Inflammatory macrophage treated with lipopolysaccharide for 1 hour (primary cell): ENCODE measurements at regions not wholly inside any gene's neighbourhood (a gene's known extent, or its start where the extent isn't known, plus 50 kb on each side); places are given as distances from the start of the nearest gene placed in this dataset.
"Not testable (repeated sequence)": the region's sequence is repeated elsewhere in the genome, so short reads cannot be mapped to it uniquely, and the experiment has no call there.

Experiments used
- DNase-seq, 2 donors: peaks; one replicate each; pipeline ENCODE4 v3.0.0-alpha.2; 2020 to 2022

DNA sequence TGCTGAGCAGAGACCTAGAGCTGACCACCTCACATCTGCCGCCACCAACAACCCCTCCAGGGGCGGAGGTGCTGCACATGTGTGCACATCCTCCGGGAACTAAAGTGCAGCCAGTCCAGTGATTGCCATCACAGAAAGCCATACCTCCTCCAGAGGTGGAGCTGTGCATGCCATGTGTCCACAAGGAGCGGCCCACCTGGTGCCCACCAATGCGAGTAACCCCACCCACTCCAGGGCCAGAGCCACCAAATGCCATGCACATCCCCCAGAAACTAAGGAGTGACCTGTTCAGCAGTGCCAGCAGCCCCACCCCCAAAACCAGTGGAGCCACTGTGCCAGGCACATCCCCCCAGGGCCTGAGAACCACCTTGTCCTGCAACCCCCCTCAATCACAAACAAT, 557.9 kb downstream of the UQCRFS1 start:
- no peak for DNase-seq

DNA sequence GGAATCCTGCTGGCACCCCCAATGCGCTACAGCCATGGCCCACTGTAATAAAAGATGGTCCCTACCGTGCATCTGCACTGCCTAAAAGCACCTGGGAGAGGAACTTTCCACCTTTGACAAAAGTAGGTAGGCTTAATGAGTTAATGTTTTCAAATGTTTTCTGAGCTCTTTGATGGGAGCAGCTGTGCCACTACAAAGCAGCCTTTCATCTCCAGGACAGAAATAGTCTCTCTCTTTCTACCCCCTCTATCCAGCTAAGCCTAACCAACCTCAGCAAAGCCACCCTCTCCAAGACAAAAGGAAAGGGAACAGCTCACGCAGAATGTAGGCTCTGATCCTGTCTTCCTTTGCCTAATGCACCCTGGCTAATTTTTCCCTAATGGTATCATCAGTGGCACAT, 560.2 kb downstream of the UQCRFS1 start:
- no peak for DNase-seq

DNA sequence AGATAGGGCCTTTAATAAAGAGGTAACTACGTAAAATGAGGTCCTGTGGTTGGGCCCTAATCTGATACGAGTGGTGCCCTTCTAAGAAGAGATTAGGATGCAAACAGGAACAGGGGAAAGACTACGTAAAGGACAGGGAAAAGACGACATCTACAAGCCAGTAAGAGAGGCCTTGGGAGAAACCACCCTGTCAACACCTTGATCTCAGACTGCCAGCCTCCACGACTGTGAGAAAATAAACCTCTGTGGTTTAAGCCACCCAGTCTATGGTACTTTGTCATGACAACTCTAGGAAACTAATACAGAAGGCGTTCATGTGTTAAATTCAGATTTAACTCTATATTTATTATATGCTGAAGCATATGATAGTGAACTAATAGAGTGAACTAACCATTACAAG, 566.3 kb downstream of the UQCRFS1 start:
- no peak for DNase-seq

DNA sequence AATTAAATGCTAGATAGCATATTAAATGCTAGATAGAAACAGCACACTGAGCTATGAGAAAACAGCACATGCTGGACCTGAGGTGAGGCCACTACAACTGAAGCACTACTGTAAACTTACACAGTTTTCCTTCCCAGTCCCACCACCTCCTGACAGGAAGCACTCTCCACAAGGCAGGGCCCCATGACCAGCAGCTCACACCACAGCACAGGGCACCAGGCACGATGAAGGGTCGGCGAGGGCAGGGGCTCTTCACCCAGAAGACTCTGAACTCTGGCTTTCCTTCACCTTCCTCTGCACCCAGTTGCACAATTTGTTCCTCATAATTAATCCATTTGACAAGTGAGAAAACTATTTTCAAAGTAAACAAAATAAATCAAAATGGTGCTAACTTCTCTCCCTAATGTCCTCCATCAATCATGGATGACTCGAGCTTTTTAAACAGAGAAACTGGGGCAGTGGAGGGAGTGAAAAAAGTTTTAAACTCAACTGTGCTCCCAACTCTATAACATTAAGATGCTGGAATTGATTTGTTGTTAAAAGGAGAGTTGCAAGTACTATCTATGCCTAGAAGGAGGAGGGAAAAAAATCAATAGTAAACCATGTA, 568.7 kb downstream of the UQCRFS1 start:
- DNase-seq, result no peak

DNA sequence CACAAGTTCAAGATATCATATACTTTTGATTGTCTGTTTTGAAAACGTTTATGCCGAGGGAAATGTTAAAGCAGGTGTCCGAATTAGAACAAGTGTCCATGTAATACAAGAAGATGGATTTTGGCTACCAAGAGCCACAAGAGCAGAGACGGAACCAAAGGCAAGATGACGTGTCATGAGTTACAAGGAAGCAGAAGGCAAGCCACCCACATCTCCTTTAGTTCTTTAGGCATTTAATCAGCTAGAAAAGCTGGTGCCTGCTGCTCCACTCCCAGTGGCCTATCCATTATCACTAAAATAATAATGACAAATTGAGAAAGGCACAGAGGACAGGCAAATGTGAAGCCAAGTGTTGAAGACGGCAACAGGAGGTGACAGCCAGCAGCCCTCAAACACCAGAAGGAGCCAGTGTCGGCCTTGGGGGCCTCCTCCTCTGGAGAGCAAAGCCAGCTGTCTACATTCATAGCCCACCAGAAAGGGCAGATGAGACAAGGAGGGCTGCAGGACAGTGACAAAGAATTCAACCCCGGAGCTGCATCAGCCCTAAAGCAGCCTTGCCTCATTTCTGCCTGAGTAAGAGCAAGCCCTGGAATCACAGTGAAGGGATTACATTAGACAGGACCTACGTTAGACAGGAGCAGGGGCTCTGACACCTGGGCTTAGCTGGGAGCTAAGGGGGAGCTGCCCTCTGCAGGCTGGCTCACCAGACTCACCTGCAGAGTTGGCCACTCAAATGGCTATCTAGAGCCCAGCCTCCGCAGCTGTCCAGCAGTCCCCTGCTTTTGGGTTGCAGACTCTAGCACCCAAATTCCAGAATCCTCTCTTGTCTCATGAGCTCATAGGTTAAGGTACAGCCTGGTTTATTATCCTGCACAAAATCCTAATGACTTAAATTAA, 569.9 kb downstream of the UQCRFS1 start:
- DNase-seq, result no peak

DNA sequence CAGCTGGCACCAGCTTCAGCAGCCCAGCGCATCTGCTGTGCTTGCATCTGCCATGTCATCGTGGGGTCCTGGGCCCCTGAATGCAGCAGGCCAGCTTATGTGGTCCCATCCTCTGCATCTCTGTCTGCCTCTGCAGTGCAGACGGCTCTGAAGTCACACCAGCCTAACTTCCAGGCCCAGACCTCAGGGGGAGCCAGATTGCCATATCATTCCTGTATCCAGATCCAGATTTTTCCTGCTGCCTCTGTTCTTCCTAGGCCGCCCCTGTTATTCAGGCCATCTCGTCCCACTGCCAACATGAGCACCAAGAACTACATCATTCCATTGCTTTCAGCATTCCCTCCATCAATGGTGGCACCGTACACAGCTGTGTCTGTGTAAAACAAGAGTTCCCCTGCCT, 571.6 kb downstream of the UQCRFS1 start:
- no peak for DNase-seq

DNA sequence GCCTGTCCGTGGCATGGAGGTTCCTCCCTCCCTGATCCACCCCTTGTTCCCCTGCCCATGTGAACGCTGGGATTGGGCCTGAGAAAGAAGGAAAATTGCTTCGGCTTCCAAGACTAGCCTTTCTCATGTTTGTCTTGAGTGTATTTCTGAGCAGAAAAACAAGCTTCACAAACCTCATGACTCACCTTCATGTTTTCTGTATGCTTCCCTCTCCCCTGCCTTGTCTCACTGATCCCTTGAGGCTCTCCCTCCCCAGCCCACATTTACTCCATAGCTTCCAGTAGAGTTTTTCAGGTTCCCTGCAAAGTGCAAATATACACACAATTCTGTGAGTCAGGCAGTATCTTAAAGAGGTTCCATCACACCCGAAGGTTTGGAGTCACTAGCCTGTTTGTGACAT, 572.4 kb downstream of the UQCRFS1 start:
- no peak for DNase-seq

DNA sequence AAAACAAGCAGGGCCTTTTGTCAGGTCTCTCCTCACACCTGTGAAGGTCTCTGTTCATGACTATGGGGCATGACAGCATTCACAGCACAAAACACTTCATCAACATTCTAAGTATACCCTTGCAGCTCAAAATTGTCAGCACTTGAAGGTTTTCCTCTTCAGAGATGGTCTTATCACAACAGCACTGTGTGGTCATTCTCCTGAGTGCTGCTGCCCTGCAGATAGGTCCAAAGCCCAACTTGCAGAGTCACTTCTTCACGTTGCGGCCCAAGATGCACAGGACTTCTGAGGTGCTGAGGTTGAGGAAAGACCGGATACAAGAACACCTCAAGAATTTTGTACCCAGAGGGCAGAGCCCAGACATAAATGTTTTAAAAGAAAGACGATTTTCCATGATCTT, 574.5 kb downstream of the UQCRFS1 start:
- DNase-seq, result no peak

DNA sequence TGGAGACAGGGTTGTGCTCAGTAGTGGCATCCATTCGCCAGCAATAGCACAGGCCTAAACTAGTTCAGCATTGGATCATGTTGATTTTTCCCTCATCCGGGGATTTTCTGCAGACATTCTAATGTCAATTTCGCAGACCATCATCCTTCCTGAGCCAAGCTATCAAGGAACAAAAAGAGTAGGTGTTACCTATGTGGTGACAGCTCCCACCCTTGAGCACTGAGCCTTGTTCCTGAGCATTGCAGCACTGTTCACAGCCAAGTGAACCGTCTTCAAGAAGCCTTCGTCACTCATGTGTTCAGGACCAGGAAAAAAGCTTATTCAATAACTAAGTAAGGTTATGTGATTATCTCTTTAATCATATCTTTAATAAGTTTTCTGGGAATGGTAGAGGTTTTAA, 576.2 kb downstream of the UQCRFS1 start:
- no peak for DNase-seq

DNA sequence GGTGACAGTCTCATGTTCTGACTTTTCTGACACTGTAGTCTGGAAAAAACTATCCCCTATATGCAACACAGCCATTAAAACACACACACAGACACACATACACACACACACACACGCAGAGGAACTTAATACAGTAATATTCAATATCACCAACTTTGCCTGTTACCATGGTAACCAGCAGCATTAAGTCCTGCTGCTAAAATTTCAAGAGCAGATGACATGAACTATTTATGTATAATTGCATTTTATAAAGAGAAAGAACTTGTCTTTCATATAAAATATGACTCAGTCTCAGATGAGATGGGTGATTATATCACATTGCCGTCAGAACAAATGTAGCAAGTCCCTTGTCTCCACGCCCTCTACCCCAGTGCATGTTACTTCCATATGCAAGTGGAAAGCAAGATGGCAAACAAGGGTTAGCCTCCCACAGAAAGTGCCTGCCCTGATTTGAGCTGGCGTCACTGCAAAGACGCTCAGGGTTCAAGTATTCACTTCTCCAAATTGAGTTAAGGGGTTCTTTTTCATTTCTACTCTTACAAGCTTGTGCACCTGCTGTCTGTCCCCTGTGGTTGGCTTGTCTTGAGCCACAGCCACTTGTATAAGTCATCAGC, 576.8 kb downstream of the UQCRFS1 start:
- DNase-seq, result no peak

DNA sequence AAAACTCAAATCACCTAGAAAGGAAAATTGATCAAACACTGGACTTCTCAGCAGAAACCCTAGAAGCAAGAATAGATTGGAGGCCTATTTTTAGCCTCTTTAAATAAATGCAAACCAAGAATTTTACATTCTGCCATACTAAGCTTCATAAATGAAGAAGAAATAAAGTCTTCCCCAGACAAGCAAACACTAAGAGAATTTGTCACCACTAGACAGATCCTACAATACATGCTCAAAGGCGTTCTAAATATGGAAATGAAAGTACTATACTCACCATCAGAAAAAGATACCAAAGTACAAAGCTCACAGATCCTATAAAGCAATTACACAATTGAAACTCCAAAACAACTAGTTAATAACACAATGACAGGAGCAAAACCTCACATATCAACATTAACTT, 578.1 kb downstream of the UQCRFS1 start:
- DNase-seq, result no peak

DNA sequence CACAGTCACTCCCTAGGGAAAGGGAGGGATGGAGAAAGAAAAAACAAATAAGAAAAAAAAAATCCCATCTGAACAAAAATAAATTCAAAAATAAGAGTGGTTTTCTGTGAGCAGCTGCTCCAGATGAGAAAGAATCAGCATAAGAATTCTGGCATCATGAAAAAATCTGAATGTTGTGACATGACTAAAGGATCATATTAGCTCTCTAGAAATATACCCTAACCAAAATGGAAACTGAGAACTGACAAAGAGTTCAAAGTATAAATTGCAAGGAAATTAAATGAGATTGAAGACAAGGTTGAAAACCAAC, 579.0 kb downstream of the UQCRFS1 start:
- DNase-seq, result no peak

DNA sequence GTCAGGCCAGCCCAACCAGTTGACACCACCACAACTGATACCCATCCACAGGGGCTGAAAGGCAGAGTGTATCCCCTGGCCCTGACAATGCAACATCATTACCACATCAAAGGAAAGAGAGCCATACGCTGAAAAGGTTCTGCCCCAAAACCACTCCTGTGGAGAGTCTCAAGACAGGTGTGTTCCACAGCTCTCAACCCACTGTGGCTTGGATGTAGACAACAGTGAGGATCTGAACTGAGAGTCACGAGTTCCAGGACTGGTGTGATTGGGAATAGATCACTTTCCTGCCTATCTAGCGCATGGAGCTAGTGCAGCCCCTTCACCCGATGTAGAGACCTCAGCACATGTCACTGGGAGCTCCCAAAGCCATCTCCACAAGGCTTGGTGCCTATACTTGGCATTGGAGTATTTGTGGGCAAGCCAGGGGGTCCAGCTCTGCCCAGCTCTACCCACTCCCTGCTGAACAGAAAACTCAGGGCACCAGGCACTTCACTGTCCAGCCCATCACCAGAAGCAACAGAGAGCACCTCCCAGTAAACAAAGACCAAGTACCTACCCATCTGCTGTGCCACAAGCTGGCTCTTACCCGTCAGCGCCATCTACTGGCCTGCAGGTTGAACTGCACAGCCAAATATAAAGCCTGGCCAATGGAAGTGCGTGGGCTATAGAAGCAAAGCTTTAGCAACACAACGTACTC, 579.5 kb downstream of the UQCRFS1 start:
- DNase-seq, result peak; percentile 55 to 82

DNA sequence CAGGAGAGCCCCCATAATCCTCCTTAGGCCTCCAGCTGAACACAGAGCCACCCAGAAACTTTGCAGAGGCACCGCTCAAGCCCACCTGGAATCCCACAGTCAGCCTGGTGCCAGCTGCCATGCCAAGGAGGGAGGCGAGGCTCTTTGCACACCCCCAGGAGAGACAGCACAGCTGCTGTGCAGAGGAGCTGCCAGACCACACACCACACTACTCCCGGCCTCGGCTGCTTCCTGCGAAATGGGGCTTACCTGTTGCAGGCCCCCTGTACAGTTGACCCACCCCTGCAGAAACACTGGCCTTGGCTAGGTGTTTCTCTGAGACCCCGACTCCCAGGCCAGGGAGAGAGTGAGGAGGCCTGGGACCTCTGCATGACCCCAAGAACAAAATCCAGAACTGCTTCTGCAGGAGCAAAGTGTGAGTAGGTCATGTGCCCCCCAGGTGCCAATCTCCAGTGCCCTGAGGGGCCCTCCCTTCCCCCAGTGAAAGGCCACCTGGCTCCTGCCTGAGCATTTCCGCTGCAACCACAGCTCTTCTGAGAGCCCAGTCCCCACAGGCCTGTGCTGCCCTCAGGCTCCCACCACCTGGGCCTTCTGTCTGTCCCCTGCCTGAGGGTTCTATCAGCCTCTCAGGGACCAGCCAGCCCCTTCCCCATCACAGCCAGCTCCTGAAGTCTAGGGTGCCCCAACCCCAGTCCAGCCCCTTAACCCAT, 580.4 kb downstream of the UQCRFS1 start:
- DNase-seq, result no peak

DNA sequence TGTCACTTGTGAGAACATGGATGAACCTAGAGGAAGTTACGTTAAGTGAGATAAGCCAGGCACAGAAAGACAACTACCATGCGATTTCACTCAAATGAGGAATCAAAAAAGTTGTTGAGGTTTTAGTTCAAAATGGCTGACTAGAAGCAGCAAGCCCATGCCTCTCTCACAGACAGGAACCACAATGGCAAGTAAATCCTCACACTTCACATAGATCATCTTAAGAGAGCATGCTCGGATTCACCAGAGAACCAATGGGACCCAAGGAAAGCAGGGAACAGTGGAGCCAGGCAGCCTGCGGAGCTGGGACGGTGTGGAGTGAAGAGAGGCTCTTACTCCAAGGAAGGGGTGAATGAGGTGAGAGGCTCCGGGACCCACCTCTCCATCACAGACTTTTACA, 581.0 kb downstream of the UQCRFS1 start:
- no peak for DNase-seq

DNA sequence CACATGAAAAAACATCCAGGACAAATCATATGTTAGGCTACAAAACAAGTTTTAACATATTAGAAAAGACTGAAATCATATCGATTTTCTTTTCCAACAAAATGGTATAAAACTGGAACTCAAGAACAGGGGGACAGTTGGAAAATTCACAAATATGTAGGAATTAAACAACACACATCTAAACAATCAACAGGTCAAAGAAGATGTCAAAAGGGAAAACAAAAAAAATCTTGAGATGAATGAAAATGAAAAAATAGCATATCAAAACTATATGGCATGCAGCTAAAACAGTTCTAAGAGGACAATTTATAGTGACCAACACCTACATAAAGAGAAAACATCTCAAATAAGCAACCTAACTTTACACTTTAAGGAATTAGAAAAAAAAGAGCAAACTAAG, 585.3 kb downstream of the UQCRFS1 start:
- no peak for DNase-seq

DNA sequence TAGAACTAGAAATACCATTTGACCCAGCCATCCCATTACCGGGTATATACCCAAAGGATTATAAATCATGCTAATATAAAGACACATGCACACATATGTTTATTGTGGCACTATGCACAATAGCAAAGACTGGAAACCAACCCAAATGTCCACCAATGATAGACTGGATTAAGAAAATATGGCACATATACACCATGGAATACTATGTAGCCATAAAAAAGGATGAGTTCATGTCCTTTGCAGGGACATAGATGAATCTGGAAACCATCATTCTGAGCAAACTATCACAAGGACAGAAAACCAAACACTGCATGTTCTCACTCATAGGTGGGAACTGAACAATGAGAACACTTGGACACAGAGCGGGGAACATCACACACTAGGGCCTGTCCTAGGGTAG, 586.5 kb downstream of the UQCRFS1 start:
- not testable (repeated sequence) for DNase-seq

DNA sequence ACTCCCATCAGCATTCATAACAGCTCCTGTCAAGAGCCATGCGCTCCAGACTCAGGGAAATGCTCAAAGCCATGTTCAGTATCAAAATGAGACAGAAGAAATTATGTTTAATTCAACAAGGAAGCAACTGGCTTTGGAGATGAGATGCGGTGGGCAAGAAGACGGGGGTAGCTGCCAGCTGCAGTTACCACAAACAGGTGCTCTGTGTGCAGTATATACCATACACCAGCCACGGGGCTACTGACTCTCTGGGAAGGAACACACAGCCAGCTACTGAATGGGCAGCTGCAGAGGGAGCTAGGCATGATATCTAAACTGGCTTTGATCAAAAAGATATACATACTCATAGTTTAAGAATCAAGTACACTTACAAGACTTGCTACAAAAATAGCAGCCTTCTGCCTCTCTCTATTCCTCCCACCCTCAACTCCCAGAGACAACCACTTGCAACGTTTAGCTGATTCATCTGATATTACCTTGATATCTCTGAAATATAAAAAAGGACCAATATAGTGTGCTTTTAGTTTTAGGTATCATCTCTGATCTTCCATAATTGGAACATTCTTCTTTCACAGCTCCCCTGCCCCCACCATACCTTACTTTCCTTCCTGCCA, 593.0 kb downstream of the UQCRFS1 start:
- DNase-seq, result no peak

DNA sequence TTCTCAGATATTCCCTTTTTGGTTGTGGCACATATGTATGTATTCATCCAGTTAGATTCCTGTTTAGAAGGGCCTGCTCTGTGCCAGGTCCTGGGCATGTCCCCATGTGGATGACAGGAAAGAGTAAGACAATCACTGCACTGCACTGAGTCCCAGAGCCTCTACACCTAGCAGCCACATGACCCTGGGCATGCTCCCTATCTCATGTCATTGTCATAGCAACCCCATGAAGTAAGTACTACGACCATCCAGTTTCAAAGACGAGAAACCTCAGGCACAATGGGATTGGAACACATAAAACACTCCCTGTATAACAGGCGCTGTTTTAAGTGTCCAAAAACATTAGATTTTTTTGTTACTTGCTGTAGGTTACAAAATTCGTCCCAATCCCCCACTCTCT, 594.4 kb downstream of the UQCRFS1 start:
- no peak for DNase-seq

DNA sequence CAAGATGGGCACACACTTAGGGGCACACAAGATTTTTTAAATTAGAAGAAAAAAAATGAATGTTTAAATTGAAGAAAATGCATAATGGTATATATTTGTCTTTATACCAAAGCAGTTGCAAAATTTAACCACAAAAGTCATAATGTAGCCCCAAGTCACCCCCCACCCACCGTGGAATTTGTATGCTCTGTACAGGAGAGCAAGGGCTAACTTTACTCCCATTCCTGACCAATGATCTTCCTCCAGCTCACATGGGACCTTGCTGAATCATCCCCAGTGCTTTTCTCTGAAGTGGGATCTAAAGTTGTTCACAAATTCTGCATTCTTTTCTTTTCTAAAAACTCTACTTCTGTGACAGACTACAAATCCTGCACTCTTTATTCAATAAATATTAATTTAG, 597.0 kb downstream of the UQCRFS1 start:
- DNase-seq, result no peak

DNA sequence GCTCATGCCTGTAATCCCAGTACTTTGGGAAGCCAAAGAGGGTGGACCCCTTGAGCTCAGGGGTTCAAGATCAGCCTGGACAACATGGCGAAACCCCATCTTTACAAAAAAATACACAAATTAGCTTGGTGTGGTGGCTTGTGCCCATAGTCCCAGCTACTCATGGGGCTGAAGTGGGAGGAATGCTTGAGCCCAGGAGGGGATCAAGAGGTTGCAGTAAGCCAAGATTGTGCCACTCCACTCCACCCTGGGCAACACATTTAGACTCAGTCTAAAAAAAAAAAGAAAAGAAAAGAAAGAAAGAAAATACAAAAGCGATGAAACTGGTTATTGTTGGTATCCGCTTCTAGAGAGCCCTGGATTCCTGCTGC, 597.4 kb downstream of the UQCRFS1 start:
- no peak for DNase-seq

DNA sequence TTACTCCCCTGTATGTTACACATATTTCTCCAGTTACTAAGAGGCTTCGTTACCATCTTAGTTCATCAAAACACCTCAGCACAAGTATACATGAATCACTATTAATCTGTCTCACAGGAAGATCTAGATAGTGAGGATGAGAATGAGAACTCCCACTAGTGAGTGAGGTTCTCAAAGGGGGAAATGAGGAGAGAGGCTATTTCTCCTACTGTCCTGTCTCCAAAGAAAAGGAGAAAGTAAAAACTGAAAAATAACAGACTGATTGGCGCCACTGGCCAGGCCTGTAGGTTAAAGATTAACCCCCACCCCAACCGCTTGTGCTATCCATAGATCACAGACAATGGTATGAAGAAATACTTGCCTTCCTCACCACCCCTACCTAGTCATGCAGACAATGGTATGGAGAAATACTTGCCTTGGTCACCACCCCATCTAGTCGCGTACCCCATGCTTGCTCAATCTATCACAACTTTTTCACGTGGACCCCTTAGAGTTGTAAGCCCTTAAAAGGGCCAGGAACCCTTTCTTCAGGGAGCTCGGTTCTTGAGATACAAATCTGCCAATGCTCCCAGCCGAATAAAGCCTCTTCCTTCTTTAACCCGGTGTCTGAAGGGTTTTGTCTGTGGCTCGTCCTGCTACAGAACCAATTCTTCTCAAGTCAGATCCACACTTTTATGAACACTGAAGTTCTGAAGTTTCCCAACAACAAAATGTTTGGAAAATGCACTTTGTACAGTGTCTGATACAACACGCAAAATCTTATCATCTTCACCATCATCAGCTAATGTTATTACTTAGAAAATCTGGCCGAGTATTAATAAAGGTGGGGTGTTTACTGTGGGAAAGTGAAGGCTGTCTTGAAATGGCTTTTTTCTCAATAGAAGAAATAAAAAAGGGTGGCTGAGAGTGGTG, 598.1 kb downstream of the UQCRFS1 start:
- DNase-seq, result no peak
